ENCODE measurements at regions not wholly inside any gene's neighbourhood (a gene's known extent, or its start where the extent isn't known, plus 50 kb on each side); places are given as distances from the start of the nearest gene placed in this dataset.

- no peaks in the 10 kb centered on the region for H3K4me1 ChIP-seq
- DNase-seq (ENCODE audit: low spot score in 2 of 2), result no peak
- H3K27ac ChIP-seq, result no peak overlapping the region
- H3K9me3 ChIP-seq, result no peaks in the 10 kb centered on the region
- no peaks in the 10 kb centered on the region for H3K36me3 ChIP-seq
- TF ChIP-seq EP300 (IDR thresholded peaks at IDR 0.05) (no peak), POLR2A (IDR thresholded peaks at IDR 0.05) (no peak), CTCF (IDR thresholded peaks at IDR 0.05) (no peak)
- no peaks in the 10 kb centered on the region for H3K27me3 ChIP-seq
- 69 to 71% methylated on average over 5 of the region's 5 CpGs for WGBS, 2 donors
- H3K4me3 ChIP-seq, result no peak overlapping the region
These were observed 386.6 kb upstream of the DPH6 start for GRCh38 chr15:35932531-35932930.

- no peaks in the 10 kb centered on the region for H3K9me3 ChIP-seq
- TF ChIP-seq EP300 (IDR thresholded peaks at IDR 0.05) (no peak), CTCF (IDR thresholded peaks at IDR 0.05) (no peak), POLR2A (IDR thresholded peaks at IDR 0.05) (no peak)
- no peaks in the 10 kb centered on the region for H3K4me1 ChIP-seq
These were observed 387.6 kb upstream of the DPH6 start for GRCh38 chr15:35933531-35933930.

GRCh38 chr15:35934383-35935049 is 388.6 kb upstream of the DPH6 start:
- 86 to 89% methylated on average over 3 of the region's 3 CpGs for WGBS, 2 donors
- DNase-seq (ENCODE audit: low spot score in 2 of 2), result no peak
- Histone ChIP-seq H3K9me3 (no peaks in the 10 kb centered on the region), H3K4me3 (no peak overlapping the region), H3K27ac (no peak overlapping the region), H3K4me1 (no peaks in the 10 kb centered on the region), H3K27me3 (no peaks in the 10 kb centered on the region), H3K36me3 (no peaks in the 10 kb centered on the region)
- TF ChIP-seq POLR2A (IDR thresholded peaks at IDR 0.05), result no peak
- no peak for TF ChIP-seq EP300 (IDR thresholded peaks at IDR 0.05)
- no peak for TF ChIP-seq CTCF (IDR thresholded peaks at IDR 0.05)

More at GRCh38 chr15:35933531-35933930, 387.6 kb upstream of the DPH6 start:
- Histone ChIP-seq H3K27ac (no peak overlapping the region), H3K36me3 (no peaks in the 10 kb centered on the region), H3K4me3 (no peak overlapping the region), H3K27me3 (no peaks in the 10 kb centered on the region)
- 76 to 84% methylated on average over 3 of the region's 3 CpGs for WGBS, 2 donors
- DNase-seq (ENCODE audit: low spot score in 2 of 2), result no peak

- no peaks in the 10 kb centered on the region for H3K4me1 ChIP-seq
- H3K9me3 ChIP-seq, result no peaks in the 10 kb centered on the region
- H3K4me3 ChIP-seq, result no peak overlapping the region
- no peaks in the 10 kb centered on the region for H3K27me3 ChIP-seq
- no peak for DNase-seq (ENCODE audit: low spot score in 2 of 2)
- H3K27ac ChIP-seq, result no peak overlapping the region
- no peak for TF ChIP-seq POLR2A (IDR thresholded peaks at IDR 0.05)
- TF ChIP-seq CTCF (IDR thresholded peaks at IDR 0.05), result no peak
- no peak for TF ChIP-seq EP300 (IDR thresholded peaks at IDR 0.05)
- H3K36me3 ChIP-seq, result no peaks in the 10 kb centered on the region
- WGBS, 2 donors, result 76 to 91% methylated on average over 2 of the region's 2 CpGs
These were observed 390.3 kb upstream of the DPH6 start for GRCh38 chr15:35936284-35936683.

- WGBS, 2 donors, result 60 to 69% methylated on average over 1 of the region's 1 CpG
- no peak for TF ChIP-seq EP300 (IDR thresholded peaks at IDR 0.05)
- TF ChIP-seq POLR2A (IDR thresholded peaks at IDR 0.05), result no peak
- TF ChIP-seq CTCF (IDR thresholded peaks at IDR 0.05), result no peak
- Histone ChIP-seq H3K9me3 (no peaks in the 10 kb centered on the region), H3K4me3 (no peak overlapping the region), H3K36me3 (no peaks in the 10 kb centered on the region), H3K4me1 (no peaks in the 10 kb centered on the region), H3K27ac (no peak overlapping the region), H3K27me3 (no peaks in the 10 kb centered on the region)
- no peak for DNase-seq (ENCODE audit: low spot score in 2 of 2)
These were observed 391.4 kb upstream of the DPH6 start for GRCh38 chr15:35937380-35937779.

Data from tibial nerve (tissue), 4 donors.